Heart left ventricle (tissue), 13 donors: ENCODE measurements at regions not wholly inside any gene's neighbourhood (a gene's known extent, or its start where the extent isn't known, plus 50 kb on each side); places are given as distances from the start of the nearest gene placed in this dataset.

Source experiments
- CTCF ChIP-seq, 12 donors: fragments of 200-600 bp; sonication (generic) in 4 of 12; IDR thresholded peaks; one replicate each; pipeline versions ENCODE4 v1.5.0 to v1.8.0; 2018 to 2022; ENCODE audit warnings: antibody characterized with exemption in 12 of 12, mild to moderate bottlenecking in 5 of 12
- POLR2A ChIP-seq, 2 donors: fragments of 450-650 bp; IDR thresholded peaks; one replicate each; pipeline ENCODE4 v1.6.1; 2017; ENCODE audit warnings: antibody characterized with exemption in 2 of 2, mild to moderate bottlenecking in 2 of 2, moderate library complexity in 2 of 2
- donor health status: ischemic (EF 13 %, LVEDD 7.1; RV severe dilation, severe dysfunction).
- donor health status: DM: no; HTN: yes; CAD: no.
- donor health status: DM: no; HTN: no; CAD: no.
- donor health status: ischemic (EF 25% LVEDD 6.9; RV normal size, moderate dysfunction).
- donor health status: ischemic (EF 25% LVEDD 5.7; RV mildly dilated, moderate dysfunction).
- donor health status: ischemic (EF 35%, LVEDD 5.7; RV mildly dilated, moderate dysfunction).
- donor health status: nonischemic (EF 11% LVEDD 7.7; RV severe dilation, severe dysfunction).
- donor health status: DM: yes; HTN: yes; CAD: no.
- donor health status: PGD.
- donor health status: ischemic (EF 29% LVEDD 5.4; RV normal size, mild dysfunction).
- donor health status: nonischemic (EF 23%, LVEDD 6.1; RV moderate dilation, normal function).

- TF ChIP-seq POLR2A (IDR thresholded peaks at IDR 0.05) (no peak), CTCF (IDR thresholded peaks at IDR 0.05) (no peak)
These were observed 293.4 kb upstream of the BOD1L1 start for GRCh38 chr4:13920901-13921300.
